ENCODE measurements at regions not wholly inside any gene's neighbourhood (a gene's known extent, or its start where the extent isn't known, plus 50 kb on each side); places are given as distances from the start of the nearest gene placed in this dataset.

GRCh38 chr12:93140325-93140724 is 211.2 kb upstream of the EEA1 start:
- Mint-ChIP-seq H3K4me3 (no peak overlapping the region), H3K27ac (no peak overlapping the region), H3K27me3 (no peaks in the 10 kb centered on the region), H3K9me3 (peaks cover 0 to 8% (median 3%) of the 10 kb centered on the region in 9 donors), H3K36me3 (peaks cover 0 to 5% (median 0%) of the 10 kb centered on the region in 3 donors), H3K4me1 (peaks cover under 1 to 43% (median 9%) of the 10 kb centered on the region in 4 donors)
- POLR2A ChIA-PET = no interaction called here
- DNase-seq = no peak
- ATAC-seq = no peak

- peaks cover 0 to 5% (median 0%) of the 10 kb centered on the region in 3 donors for H3K36me3 Mint-ChIP-seq
- H3K4me3 Mint-ChIP-seq = no peak overlapping the region
- peaks cover 0 to 38% (median 4%) of the 10 kb centered on the region in 4 donors for H3K4me1 Mint-ChIP-seq
- POLR2A ChIA-PET = no interaction called here
- no peak overlapping the region for H3K27ac Mint-ChIP-seq
- no peaks in the 10 kb centered on the region for H3K27me3 Mint-ChIP-seq
- no peak for ATAC-seq
- peaks cover 0 to 8% (median 3%) of the 10 kb centered on the region in 9 donors for H3K9me3 Mint-ChIP-seq
- no peak for DNase-seq
Observed at GRCh38 chr12:93140801-93141200, 211.7 kb upstream of the EEA1 start.

DNA sequence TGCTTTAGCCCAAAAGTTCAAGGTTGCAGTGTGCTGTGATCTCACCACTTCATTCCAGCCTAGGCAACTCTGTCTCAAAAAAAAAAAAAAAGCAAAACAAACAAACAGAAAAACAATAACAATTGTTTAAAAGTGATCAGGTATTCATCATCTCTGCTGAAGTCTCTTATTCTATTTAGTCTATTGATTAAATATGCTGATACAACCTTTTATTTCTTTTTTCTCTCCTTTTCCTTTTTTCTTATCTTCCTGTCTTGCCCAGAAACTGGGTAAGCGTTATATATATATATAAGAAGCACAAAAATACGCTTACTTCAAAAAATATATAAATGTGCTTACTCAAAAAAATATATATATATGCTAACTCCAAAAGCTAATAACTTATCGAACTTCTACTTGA is 213.8 kb upstream of the EEA1 start:
- Mint-ChIP-seq H3K9me3 (peaks cover 0 to 8% (median 3%) of the 10 kb centered on the region in 9 donors), H3K27me3 (no peaks in the 10 kb centered on the region), H3K4me3 (no peak overlapping the region), H3K36me3 (peaks cover 0 to 5% (median 0%) of the 10 kb centered on the region in 3 donors), H3K4me1 (peaks cover 0 to 18% (median 0%) of the 10 kb centered on the region in 4 donors), H3K27ac (no peak overlapping the region)
- DNase-seq (no peak), ATAC-seq (no peak)
- POLR2A ChIA-PET = no interaction called here

DNA sequence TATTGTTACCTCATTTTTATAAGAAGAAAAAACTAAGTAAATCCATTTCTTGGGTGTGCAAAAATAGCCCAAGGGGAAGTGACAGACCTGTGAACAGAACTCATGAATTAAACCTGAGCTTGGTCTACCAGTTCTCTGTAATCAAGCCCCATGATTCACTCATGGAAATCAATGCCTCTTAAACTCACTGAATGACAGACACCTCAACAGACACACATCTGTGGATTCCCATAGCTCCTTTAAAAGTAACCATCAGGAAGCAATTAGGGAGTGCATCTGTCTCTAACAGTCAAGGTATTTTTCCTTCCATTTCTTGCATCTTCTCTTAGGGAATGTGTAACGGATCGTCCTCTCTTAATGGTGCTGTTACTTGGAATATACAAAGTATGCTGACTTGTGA is 215.0 kb upstream of the EEA1 start:
- DNase-seq = no peak
- H3K4me3 Mint-ChIP-seq = no peak overlapping the region
- H3K4me1 Mint-ChIP-seq = peaks cover 0 to 9% (median 0%) of the 10 kb centered on the region in 4 donors
- no peak for ATAC-seq
- POLR2A ChIA-PET = no interaction called here
- no peaks in the 10 kb centered on the region for H3K27me3 Mint-ChIP-seq
- peaks cover 0 to 5% (median 0%) of the 10 kb centered on the region in 3 donors for H3K36me3 Mint-ChIP-seq
- H3K27ac Mint-ChIP-seq = no peak overlapping the region
- peaks cover 0 to 8% (median 3%) of the 10 kb centered on the region in 9 donors for H3K9me3 Mint-ChIP-seq

DNA sequence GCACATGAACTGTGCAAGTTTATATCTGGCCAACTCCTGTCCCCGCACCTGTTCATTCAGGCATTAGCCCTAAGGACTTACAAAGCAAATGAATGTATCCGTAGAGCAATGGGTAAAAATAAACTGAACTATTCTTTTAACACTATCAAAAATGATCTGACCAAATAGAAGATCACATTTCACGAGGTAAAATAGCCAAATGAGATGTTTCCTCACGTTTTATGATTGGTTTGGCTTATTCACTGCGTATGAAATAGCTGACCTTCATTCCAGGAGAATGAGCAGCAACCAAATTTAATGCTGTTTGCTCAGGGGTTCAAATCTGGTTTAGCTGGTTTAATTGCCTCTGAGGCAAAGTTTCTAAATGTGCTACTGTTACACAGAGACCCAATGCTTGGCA is 216.0 kb upstream of the EEA1 start:
- POLR2A ChIA-PET = no interaction called here
- Mint-ChIP-seq H3K36me3 (peaks cover 0 to 5% (median 0%) of the 10 kb centered on the region in 3 donors), H3K9me3 (peaks cover 0 to 7% (median 3%) of the 10 kb centered on the region in 9 donors), H3K4me1 (no peaks in the 10 kb centered on the region), H3K27ac (no peak overlapping the region), H3K27me3 (no peaks in the 10 kb centered on the region), H3K4me3 (no peak overlapping the region)
- no peak for DNase-seq
- no peak for ATAC-seq

GRCh38 chr12:93146263-93146939 is 217.3 kb upstream of the EEA1 start:
- no peaks in the 10 kb centered on the region for H3K4me1 Mint-ChIP-seq
- DNase-seq (no peak), ATAC-seq (no peak)
- H3K4me3 Mint-ChIP-seq = no peak overlapping the region
- no peak overlapping the region for H3K27ac Mint-ChIP-seq
- H3K9me3 Mint-ChIP-seq = peaks cover 0 to 5% (median 0%) of the 10 kb centered on the region in 9 donors
- POLR2A ChIA-PET = no interaction called here
- H3K36me3 Mint-ChIP-seq = peaks cover 0 to 5% (median 0%) of the 10 kb centered on the region in 3 donors
- no peaks in the 10 kb centered on the region for H3K27me3 Mint-ChIP-seq

DNA sequence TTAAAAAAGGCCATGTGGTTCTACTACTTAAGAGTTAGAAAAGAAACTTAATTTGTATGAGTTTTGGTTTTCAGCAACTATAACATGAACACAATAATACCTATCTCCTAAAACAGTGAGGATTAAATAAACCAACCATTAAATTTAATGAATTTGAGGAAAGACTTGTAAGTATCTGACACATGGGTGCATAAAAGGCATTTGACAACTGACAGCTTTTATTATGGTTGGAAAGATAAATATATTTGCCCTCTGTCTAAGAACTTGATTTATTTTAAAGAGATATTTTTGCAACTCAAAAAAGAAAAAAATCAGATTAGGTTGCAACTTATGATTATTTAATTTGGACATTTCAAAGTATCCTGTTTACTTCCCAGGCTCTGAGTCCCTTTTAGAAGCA is 217.9 kb upstream of the EEA1 start:
- Mint-ChIP-seq H3K36me3 (peaks cover 0 to 4% (median 0%) of the 10 kb centered on the region in 3 donors), H3K27ac (no peak overlapping the region), H3K9me3 (peaks cover 0 to 4% (median 0%) of the 10 kb centered on the region in 9 donors), H3K27me3 (no peaks in the 10 kb centered on the region), H3K4me3 (no peak overlapping the region), H3K4me1 (no peaks in the 10 kb centered on the region)
- ATAC-seq = no peak
- POLR2A ChIA-PET = no interaction called here
- DNase-seq = no peak

DNA sequence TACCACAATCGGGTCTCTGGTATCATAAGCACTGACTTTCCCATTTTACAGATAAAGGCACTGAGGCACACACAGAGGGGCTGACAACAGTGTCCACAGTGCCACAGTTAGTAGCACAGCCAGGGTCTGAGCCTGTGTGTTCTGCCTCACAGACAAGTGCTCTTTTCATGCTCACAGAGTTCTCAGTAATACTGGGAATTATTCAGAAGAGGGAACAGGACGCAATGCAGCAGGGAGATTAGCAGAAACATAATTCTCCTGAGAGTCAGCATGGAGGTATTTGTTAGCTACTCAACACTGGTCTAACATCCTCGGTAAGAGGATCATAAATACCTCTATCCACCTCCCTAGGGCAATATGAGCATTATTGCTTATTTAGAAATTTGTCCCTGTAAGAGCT is 219.3 kb upstream of the EEA1 start:
- Mint-ChIP-seq H3K27ac (no peak overlapping the region), H3K27me3 (peaks cover 0 to 2% (median 0%) of the 10 kb centered on the region in 5 donors), H3K4me3 (no peak overlapping the region), H3K9me3 (peaks cover 0 to 4% (median 0%) of the 10 kb centered on the region in 9 donors), H3K36me3 (no peaks in the 10 kb centered on the region), H3K4me1 (no peaks in the 10 kb centered on the region)
- no peak for ATAC-seq
- POLR2A ChIA-PET = no interaction called here
- no peak for DNase-seq

- Mint-ChIP-seq H3K4me3 (no peak overlapping the region), H3K36me3 (no peaks in the 10 kb centered on the region), H3K27ac (no peak overlapping the region), H3K9me3 (peaks cover 0 to 4% (median 0%) of the 10 kb centered on the region in 9 donors), H3K27me3 (peaks cover 0 to 2% (median 0%) of the 10 kb centered on the region in 5 donors), H3K4me1 (no peaks in the 10 kb centered on the region)
- no peak for ATAC-seq
- DNase-seq = no peak
- POLR2A ChIA-PET = no interaction called here
Observed at GRCh38 chr12:93149229-93149628, 220.1 kb upstream of the EEA1 start.

DNA sequence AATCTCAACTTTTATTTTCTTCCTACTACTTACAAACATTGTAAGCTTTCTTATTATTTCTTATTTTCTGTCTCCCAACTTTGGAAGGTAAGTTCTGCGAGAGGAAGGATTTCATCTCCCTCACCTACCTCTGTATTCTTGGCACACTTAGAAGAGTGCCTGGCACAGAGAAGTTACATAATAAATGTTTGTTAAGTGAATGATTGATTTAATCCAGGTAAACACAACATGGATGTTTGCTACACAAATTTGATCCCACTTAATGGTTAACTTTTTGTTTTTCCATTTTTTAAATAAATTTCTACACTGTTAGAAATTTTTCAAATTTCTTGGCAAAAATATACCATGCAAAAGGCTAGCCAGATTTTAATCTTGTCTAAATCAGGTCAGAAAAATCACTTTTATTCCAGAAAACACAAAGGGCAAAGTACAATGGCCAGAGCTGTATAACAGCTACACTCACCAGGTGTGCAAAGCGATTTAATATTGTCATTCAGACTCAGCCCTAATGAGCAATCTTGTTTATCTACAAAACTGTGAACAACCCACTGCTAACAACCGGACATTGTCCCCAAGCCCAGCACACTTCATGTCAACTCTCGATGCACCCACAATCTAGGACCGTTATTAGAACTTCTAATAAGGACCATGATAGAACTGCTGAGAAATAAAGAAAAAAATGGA is 222.1 kb upstream of the EEA1 start:
- Mint-ChIP-seq H3K36me3 (no peaks in the 10 kb centered on the region), H3K27ac (no peak overlapping the region), H3K27me3 (peaks cover 0 to 7% (median 2%) of the 10 kb centered on the region in 5 donors), H3K4me1 (peaks cover 0 to 2% (median 0%) of the 10 kb centered on the region in 4 donors), H3K9me3 (peaks cover 0 to 4% (median 0%) of the 10 kb centered on the region in 9 donors), H3K4me3 (no peak overlapping the region)
- no peak for ATAC-seq
- POLR2A ChIA-PET = interaction anchor here (0.6 kb wide), 1 partner anchor 35 kb away, joined by 5 read pairs; no protein-coding TSS in a partner anchor
- no peak for DNase-seq

GRCh38 chr12:93152617-93153016 is 223.5 kb upstream of the EEA1 start:
- POLR2A ChIA-PET = interaction anchor here (0.9 kb wide), 1 partner anchor 20 kb away, joined by 9 read pairs; no protein-coding TSS in a partner anchor
- H3K4me3 Mint-ChIP-seq = no peak overlapping the region
- DNase-seq (no peak), ATAC-seq (no peak)
- H3K9me3 Mint-ChIP-seq = peaks cover 0 to 13% (median 6%) of the 10 kb centered on the region in 9 donors
- peaks cover 0 to 2% (median 0%) of the 10 kb centered on the region in 4 donors for H3K4me1 Mint-ChIP-seq
- no peak overlapping the region for H3K27ac Mint-ChIP-seq
- peaks cover 0 to 7% (median 2%) of the 10 kb centered on the region in 5 donors for H3K27me3 Mint-ChIP-seq
- H3K36me3 Mint-ChIP-seq = peaks cover 0 to 8% (median 2%) of the 10 kb centered on the region in 3 donors

DNA sequence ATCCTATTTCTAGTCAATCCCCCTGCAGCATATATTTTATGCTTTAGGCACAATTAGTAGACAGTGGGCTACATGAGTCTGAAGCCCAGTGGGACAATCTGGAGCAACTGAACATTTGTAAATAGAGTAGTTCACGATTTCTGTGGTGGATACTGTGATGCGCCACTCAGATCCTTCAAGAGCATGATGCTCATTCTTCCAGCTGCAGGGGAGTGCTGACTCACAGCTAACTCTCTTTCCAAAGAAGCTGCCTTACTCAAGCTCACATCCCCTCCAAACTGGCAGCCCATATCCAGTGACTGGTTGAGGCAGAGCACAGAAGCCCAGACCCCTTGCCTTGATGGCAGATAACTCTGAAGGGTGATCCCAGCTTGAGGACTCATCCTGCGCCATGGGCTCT is 224.2 kb upstream of the EEA1 start:
- Mint-ChIP-seq H3K4me1 (peaks cover 0 to 2% (median 0%) of the 10 kb centered on the region in 4 donors), H3K36me3 (peaks cover 0 to 13% (median 5%) of the 10 kb centered on the region in 3 donors), H3K9me3 (peaks cover 0 to 21% (median 11%) of the 10 kb centered on the region in 9 donors), H3K4me3 (no peak overlapping the region), H3K27ac (no peak overlapping the region), H3K27me3 (peaks cover 0 to 7% (median 2%) of the 10 kb centered on the region in 5 donors)
- no peak for DNase-seq
- no peak for ATAC-seq
- POLR2A ChIA-PET = interaction anchor here (0.9 kb wide), 1 partner anchor 19 kb away, joined by 9 read pairs; no protein-coding TSS in a partner anchor

DNA sequence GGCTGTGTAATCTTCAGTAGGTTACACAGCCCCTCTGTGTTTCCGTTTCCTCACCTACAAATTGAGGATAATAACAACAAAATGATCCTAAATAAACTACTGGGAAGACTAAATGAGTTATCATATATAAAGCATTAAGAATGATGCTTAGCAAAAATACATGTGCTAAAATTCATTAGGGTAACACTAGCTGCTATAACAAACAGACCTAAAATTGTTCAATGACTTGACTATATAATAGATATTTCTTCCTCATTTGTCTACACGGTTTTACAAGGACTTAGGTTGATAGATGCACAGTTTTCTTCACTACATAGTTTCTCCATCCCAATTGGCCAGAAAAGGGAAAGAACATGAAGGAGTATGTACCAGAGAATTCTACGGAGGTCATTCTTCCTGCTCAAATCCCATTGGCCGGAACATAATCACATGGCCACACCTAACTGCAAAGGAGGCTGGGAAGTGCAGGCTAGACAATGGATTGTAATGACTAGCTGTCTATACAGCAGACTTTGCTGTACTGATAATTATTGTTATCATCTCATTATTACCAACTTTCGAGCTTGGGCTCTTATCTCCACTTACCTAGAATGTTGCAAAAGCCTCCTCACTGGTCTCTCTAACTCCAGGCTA is 223.5 kb upstream of the NUDT4 start:
- Mint-ChIP-seq H3K27me3 (peaks cover 0 to 7% (median 2%) of the 10 kb centered on the region in 5 donors), H3K36me3 (peaks cover 0 to 13% (median 5%) of the 10 kb centered on the region in 3 donors)
- no peak for DNase-seq

More for the DNA sequence above, 223.5 kb upstream of the NUDT4 start:
- POLR2A ChIA-PET = no interaction called here
- Mint-ChIP-seq H3K27ac (no peak overlapping the region), H3K4me1 (peaks cover 0 to 2% (median 0%) of the 10 kb centered on the region in 4 donors), H3K4me3 (no peak overlapping the region), H3K9me3 (peaks cover 0 to 28% (median 16%) of the 10 kb centered on the region in 9 donors)
- ATAC-seq = no peak
